ENCODE measurements at regions not wholly inside any gene's neighbourhood (a gene's known extent, or its start where the extent isn't known, plus 50 kb on each side); places are given as distances from the start of the nearest gene placed in this dataset.
A peak's percentile ranks its signal among the peaks of the same experiment; 100 is the strongest.
"Not testable (repeated sequence)": the region's sequence is repeated elsewhere in the genome, so short reads cannot be mapped to it uniquely, and the experiment has no call there.

DNA sequence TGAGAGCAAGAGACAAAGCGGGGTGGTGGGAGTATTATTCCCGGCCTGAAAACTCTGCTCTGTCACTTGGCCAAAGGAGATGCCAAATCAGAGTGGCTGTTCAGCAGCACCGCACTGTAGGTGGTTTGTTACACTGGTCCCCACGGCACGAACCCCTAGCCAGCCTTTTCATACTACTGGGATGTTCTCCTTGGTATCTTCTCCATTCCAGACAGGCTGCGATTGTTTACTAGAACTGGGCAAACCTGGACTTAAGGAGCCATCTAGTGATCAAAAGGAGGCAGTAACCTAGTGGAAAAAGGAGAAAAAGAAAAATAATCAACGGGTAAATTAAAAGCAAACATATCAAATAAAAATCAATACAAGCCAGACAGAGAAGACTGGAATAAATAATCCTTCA, 58.9 kb upstream of the TMTC2 start:
- peak; percentile 50 to 59 for DNase-seq (ENCODE audit: low read depth in 2 of 2)

DNA sequence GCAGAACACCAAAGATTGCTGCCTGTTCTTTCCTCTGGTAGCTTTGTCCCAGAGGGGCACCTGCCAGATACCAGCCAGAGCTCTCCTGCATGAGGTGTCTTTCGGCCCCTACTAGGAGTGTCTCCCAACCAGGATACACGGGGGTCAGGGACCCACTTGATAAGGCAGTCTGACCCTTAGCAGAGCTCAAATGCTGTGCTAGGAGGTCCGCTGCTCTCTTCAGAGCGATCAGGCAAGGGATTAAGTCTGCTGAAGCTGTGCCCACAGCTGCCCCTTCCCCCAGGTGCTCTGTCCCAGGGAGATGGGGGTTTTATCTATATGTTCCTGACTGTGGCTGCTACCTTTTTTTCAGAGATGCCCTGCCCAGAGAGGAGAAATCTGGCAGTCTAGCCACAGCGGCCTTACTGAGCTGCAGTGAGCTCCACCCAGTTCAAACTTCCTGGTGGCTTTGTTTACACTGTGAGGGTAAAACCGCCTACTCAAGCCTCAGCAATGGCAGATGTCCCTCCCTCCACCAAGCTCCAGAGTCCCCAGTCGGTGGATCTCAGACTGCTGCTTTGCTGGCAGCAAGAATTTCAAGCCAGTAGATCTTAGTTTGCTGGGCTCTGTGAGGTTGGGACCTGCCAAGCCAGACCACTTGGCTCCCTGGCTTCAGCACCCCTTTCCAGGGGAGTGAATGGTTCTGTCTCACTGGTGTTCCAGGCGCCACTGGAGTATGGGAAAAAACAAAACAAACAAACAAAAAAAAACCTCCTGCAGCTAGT, 52.0 kb upstream of the TMTC2 start:
- not testable (repeated sequence) for DNase-seq (ENCODE audit: low read depth in 2 of 2)

DNA sequence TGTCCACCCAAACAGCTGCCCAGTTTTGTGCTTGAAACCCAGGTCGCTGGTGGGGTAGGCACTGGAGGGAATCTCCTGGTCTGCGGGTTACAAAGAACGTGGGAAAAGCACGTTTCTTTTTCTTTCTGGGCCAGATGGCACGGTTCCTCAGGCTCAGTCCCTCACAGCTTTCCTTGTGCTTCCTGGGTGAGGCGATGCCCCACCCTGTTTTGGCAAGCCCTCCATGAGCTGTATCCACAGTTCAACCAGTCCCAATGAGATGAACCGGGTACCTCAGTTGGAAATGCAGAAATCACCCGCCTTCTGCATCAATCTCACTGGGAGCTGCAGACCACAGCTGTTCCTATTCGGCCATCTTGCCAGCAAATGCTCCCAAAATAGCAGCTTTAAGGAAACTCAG, 51.4 kb upstream of the TMTC2 start:
- DNase-seq (ENCODE audit: low read depth in 2 of 2), result no peak

Data from lung microvascular endothelial cell (primary cell).